ENCODE measurements at regions not wholly inside any gene's neighbourhood (a gene's known extent, or its start where the extent isn't known, plus 50 kb on each side); places are given as distances from the start of the nearest gene placed in this dataset.
"Not testable (repeated sequence)": the region's sequence is repeated elsewhere in the genome, so short reads cannot be mapped to it uniquely, and the experiment has no call there.

DNA sequence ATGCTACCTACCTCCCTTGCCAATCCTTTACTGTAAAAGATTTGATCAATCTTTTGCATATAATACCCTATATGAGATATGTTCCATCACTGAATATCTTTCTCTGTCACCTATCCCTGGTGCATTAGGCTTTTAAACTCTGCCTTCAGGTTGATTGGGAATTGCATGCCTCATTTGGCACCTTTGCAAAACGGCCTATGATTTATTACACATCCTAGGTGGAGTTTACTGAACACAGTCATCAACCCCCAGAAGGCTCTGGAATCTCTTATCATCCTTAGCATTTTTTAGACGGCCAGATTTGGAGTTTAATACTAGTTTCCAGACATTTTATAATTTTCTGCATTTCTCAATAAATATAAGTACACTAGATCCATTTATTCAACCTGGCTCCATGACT, 448.4 kb upstream of the SLC10A2 start:
- no peak for DNase-seq

DNA sequence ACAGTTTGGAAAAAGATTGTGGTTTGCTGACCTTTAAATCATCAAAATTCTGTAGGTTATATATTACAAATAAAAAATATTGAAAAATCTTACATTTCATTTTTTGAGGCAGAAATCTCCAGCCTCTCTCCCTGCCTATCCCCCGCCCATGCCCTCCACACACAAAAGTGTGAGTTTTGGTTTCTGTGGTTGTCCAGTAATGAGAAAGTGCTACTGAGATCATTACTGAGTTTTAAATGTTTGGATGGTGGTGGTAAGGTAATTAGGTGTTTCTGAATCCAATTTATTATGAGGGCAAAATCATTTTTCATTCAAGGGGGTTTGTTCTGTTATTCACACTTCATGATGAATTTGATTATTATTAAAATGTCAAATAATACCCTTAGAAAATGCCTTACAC, 448.0 kb upstream of the SLC10A2 start:
- DNase-seq: no peak

DNA sequence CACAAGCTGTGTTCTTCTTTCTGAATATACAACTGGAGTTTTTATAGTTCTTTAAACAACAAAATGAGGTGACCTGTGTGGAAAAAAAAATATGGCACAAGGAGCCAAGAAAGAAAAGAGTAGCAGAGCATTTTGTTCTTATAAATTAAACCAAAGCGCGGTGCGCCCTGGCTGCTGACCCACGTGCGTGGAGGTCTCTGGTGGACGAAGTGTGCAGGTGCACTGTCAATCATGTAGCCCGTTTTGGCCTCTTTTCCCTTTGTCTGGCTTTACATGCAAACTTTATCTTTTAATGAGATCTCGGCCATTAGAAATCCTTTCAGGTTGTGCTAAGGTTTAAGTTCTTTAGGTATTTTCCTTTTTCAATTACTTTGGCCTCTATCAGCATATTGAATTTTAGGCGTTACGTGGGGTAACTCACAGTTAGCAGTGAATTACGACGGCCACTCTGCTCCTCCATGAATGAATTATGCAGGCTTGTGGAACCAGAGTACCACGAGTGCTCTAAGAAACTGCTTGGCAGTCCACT, 443.9 kb upstream of the SLC10A2 start:
- DNase-seq: no peak

DNA sequence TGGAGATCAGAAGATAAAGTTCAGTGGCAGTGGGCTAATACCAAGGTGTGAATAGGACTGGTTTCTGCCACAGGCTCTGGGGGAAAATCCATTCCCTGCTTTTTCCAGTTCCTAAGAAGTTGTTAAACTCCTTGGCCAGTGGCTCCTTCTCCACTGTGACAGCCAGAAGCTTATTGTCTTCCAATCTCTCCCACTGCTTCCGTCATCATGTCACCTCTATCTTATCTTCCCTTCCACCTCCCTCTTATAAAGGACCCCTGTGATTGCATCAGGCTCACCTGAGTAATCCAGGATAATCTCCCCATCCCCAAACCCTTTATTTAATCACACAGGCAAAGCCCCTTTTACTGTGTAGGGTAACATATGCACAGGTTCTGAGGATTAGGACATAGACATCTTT, 431.2 kb upstream of the SLC10A2 start:
- DNase-seq: no peak

DNA sequence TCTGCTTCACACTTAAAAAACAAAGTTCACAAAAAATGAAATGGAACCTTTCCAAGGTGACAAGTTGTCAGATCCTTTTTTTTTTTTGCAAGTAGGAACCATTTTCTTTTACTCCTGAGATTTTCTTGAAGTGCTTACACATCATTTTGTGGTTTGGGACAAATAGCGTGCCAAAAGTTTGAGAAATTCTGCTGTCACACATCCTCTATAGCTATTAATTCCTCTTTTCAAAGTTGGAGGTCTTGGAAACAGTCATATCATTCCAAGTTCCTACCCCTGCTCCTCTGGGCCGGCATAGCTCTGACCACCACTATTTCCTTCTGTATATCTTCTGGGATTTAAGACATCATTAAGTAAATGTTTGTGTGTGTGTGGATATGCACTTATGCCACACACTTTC, 421.6 kb upstream of the SLC10A2 start:
- DNase-seq: no peak

DNA sequence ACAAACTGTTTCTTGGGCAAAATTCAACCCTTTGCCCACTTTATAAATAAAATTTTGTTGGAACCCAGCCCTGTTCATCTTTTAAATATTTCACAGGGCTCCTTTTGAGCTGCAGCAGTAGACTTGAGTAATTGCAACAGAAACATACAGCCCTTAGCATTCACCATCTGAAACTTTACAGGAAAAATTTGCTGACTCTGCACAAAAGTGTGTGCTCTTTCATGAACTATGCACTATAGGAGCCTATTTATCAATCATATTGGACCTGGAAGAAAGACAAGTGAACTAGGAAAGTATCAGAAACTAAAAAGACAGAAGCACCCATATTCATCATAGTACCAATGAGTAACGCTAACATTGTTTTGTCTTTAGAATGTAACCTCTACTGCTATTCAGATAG, 406.9 kb upstream of the SLC10A2 start:
- no peak for DNase-seq

DNA sequence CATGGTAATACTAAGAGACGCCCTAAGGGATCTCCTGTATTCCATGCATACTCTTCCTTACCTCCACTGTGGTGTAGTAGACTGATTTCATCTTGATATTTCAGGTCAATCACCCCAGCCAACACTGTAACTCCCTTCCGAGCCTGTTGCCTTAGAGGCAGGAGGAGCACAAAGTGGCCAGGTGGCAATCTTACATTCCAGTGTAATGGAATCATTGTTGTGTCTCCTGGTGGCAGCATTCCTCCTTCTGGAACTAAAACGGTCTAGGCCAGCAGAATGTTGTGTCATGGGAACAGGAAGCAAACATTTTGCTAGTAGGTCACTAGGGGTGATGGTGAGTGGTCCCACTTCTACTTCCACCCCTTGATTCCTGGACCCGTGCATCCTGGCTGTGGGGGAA, 405.7 kb upstream of the SLC10A2 start:
- DNase-seq: no peak

DNA sequence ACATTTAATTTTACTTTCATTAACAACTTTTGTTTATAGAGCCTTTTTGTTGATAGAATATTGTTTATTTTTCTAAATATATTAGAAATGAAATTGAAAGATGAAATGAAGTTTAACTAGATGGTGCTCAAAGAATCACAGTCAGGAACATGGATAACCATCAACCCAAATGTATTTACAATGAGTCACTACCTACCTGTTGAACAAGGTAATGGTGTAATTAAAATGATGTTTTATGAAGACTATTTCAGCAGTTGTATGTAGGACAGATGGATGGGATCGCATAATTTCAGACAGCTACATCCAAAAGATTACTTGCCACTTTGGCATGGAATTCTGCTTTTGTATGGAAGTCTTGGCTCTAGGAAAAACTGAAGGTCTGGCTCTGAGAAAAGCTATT, 403.6 kb upstream of the SLC10A2 start:
- DNase-seq: no peak

DNA sequence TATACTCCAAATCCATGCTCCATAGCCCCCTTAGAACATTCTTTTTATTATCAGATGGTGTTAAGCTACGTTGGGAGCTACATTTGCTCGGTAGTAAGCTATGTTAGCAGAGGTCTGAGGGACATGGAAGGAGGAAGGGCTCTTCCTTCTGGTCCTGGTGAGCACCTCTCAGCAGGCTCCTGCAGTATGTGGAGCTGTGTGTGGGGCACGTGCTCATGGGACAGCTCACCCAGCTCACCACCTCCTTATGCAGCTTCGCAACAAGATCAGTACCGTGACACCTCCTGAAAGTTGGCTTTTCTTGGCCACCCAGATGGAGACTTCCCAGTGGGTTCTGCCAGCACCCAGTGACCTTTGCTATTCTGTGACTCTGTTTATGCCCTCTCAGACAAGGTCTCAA, 400.5 kb upstream of the SLC10A2 start:
- no peak for DNase-seq

DNA sequence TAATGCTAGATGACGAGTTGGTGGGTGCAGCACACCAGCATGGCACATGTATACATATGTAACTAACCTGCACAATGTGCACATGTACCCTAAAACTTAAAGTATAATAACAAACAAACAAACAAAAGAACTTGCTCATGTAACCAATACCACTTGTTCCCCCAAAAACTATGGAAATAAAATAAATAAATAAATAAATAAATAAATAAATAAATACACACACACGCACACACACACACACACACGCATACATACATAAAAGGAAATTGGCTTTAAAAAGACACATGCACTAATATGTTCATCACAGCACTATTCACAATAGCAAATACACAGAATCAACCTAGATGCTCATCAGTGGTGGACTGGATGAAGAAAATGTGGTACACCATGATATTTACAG, 394.0 kb upstream of the SLC10A2 start:
- DNase-seq: not testable (repeated sequence)

DNA sequence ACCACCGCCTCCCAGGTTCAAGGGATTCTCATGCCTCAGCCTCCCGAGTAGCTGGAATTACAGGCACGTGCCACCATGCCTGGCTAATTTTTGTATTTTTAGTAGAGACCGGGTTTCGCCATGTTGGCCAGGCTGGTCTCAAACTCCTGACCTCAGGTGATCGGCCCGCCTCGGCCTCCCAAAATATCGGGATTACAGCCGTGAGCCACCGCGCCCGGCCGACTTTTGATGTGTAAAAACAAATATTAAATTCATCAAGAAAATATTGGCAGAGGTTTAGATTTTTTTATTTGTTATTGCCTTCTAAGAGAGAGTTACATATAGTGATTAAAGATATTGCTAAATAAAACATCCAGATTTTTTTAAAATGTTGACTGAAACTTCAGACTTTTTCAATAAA, 390.8 kb upstream of the SLC10A2 start:
- DNase-seq: not testable (repeated sequence)

DNA sequence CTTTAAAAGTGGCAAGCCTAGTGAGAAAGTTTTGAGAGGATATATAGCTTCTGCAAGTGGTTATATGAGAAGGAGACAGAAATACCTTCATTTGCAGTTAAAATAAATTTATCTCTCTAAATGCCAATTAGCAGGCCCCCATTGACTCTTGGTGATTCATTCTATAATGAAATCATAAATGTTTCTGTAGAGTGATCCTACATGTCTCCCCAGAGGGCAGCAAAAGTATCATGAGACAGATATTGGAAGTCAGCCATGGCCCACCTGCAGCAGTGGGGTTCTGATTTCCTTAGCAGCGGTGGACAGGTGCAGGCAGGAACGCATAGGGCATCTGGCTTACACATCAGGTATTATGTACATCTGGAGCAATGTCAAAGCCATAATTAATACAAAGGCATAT, 385.4 kb upstream of the SLC10A2 start:
- no peak for DNase-seq

DNA sequence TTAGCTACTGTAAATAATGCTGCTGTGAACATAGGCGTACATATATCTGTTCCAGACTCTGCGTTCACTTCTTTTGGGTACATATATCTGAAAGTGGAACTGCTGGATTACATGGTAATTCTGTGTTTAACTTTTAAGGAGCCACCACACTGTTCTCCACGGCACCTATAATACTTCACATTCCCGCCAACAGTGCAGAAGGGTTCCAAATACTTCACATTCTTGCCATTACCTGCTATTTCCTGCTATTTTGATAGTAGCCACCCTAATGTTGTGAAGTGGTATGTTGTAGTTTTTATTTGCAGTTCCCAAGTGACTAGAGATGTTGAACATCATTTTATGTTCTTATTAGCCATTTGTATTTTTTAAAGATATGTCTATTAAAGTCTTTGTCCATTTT, 377.4 kb upstream of the SLC10A2 start:
- DNase-seq: no peak

DNA sequence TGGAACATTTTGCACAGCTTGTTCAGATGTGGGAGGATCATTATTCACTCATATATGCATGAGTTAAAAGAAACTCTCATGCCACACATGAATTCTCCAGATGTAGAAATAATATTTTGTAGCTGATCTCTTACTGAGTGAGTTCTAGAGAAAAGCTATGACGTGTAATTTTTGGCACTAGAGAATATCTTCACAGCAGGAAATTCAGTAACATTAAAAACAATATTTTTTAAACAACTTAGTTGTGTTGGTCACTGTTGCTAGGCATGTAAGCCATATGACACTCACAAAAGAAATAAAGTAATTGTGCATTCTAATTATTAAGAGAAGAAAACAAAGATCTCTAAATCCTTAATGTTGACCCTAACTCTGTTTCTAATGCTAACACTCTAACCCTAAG, 371.4 kb upstream of the SLC10A2 start:
- no peak for DNase-seq

DNA sequence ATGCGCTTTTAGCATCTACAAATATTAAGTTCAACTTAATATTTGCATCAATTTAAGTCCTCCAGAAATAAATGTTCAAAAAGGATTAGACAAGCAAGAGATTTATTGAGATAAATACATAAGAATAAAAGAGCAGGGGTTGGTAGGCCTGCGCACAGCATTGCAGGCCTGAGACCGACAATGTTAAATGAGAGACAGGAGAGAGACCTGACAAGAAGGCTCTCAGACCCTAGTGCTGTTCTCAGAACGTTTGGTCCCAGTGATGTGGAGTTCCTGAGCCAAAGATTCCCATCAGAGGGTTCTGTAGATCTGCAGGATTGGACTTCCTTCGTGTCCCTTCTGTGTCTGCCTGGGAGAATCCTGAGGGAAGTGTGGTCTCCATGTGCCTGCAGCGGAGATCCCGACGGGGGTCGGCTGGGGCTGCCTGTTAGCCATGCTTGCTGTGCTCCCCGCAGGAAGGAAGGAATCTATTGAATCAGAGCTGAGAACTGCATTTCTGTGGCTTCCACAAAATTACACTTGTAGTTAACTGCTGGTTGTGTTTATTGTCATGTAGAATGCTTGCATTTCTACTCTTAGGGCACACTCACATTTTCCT, 369.9 kb upstream of the SLC10A2 start:
- DNase-seq: no peak

DNA sequence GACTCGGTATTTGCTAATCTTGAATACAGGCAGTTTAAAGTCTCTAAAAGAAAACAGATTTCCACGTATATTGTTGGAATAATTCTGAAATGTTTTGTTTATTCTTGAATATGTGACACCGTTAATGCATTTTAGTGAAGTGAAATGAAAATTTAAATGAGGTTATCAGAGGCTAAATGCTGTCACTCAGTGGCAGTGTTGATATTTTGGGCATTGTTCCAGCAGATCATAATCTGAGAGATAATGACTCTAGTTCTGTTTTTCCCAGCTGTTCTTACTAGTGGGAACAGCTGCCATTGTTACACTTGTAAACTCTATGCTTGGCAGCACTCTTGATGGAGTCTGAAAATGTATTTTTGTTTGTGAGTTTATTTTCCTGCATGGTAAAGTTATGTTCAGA, 365.6 kb upstream of the SLC10A2 start:
- DNase-seq: no peak

DNA sequence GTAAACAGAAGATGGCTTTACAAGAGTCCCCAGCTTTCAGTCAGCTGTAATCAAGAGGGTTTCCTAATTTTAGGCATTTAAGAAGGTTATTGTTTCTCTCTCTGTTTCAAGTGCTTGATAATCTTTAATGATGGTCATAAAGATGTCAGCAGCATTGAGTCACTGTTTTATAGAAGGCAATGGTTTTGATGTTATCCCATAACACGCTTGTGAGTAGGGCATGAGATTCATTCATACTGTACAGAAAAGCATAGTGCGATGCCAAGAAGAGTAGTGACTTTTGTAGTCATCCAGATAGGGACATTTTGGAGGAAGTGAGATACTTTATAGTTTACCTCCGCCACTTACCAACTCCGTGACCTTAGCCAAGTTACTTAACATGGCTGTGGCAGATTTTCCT, 364.2 kb upstream of the SLC10A2 start:
- DNase-seq: no peak

DNA sequence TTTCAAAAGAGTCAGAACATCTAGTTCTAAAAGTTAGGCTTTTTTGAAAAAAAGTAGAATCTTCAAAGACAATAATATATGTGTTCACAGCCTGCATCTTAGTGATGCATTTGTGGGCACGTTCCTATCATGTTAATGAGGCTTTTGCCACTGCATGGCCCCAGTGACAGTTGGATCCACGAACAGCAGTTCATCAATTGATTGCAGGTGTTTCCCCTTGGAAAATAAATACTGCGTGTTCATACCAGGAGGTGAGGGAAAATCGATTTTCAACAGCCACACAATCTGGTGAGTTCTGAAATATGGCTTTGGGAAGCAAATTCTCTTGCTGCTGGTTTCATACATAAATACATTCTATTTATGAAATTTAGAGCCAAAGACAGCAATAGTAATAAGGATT, 343.8 kb upstream of the SLC10A2 start:
- DNase-seq: no peak

DNA sequence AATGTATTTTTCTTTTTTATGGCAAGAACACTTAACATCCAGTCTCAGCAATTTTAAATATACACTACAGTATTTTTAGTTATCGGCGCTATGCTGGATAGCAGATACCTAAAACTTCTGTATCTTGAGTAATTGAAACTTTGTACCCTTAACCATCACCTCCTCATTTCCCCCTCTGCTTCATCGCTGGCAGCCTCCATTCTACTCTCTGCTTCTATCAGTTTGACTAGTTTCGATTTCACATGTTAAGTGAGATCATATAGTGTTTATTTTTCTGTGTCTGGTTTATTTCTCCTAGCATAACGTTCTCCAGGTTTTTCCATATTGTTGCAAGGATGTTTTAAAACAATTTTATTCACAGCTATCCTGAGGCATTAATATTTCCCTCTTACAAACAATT, 340.8 kb upstream of the SLC10A2 start:
- DNase-seq: no peak

DNA sequence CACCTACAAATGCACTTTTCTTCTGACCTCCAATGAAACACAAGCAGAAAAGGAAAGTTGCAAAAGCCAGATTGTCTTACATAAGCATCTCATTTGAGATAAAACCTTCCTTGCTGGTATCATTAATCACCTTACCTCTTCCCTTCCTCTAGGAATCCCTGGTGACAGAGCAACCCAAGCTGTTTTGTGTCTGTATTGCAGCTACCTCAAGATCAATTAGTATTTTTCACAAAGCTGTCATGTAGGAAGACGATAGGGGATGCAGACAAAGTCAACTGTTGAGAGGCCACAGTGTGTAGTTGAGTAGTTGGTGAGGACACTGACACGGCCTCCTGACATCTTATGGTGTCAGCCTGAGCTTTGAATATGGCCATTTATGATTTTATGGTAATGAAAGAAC, 339.1 kb upstream of the SLC10A2 start:
- no peak for DNase-seq

DNA sequence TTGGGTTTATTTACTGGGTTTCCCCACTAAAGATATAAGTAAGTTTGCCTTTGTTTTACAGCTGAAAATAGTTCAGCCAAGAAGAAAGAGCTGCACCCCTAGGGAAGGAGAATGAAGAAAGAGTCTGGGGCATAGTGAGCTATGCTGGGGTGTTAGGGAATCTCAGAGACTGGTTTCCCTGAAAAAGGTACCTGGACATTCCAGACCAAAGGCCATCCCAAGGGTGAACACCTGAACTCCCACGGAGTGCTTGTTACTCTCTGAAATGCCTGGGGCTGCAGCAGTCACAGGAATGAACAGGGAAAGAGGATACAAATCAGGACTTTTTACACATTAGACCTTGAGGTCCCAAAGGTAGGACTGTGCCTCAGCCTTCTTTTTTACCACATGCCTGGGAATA, 337.6 kb upstream of the SLC10A2 start:
- DNase-seq: no peak

DNA sequence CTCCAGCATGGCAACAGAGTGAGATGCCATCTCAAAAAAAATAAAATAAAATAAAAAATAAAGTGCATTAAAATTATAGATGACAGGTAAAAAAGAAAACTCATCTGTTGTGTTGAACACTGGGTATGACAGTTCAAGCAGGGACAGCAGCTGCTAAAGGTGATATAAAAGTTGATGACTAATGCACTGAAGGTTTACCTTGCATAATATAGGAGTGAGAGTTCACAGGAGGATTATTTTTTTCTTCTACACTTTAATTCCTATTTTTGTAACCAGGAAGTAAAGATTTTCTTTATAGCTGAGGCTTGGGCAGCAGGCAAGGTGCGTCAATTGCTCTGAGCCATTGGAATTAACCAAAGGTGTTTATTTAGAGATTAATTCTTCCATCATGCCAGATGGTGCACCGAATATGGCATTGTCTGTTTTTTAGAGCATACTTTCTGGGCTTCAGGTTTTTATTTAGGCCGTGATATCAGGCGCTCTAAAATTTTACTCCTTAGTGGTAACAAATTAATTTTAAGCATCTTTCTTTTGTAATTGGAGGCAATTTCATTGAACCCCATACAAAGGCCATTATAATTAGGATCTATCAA, 337.0 kb upstream of the SLC10A2 start:
- no peak for DNase-seq

DNA sequence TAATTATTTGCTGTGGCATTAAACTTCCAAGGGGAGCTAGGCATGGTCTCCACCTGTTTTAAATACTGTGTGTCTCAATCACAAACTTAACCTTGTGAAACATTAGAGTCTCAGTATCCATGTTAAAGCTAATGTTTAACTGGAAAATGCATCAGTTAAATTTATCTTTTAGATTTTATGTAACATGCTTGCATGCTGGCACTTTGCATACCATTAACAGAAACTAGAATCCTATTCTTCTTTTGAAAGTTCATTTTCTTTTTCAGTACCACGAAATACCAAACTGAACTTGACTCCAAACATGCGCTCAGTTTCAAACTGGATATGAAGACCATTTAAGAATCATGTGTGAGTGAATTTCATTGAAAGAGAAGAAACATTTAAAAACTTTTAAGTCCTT, 328.9 kb upstream of the SLC10A2 start:
- DNase-seq: no peak

DNA sequence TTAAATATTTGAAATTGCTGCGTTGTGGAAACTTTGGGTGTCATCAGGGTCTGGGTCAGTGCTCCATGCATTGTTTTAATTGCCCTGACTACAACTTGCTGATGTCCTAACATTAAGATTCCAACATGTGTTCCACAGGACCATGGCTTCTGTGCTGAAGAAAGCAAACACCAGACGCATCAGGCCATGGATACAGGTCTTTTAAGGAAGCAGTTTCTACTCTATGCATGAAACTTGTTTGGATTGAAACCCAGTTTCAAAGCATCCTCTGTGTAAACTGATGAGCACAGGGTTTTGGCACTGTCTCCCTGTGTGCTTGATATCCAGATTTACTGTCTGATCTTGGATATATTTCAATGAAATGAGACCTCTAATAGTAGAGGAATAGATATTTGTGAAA, 328.4 kb upstream of the SLC10A2 start:
- no peak for DNase-seq

DNA sequence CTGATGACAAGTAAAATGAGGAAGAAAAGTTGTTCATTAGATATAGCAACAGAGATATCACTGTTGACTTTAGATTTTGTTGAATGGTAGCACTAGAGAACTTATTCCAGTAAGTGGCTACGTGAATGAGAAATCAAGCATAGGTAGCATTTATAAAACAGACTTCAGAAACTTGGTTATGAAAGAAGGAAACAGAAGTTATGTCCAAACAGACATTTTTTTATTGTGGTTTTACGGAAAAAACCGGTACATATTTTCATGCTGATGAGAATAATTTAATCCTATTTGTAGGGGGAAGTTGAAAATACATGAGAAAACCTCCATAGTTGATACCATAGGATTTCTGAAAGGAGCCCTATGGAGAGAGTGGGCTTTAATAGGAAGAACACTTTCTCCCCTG, 325.7 kb upstream of the SLC10A2 start:
- DNase-seq: no peak

All from NCI-H2029 (cell line).